HG03108 (cell line): ENCODE measurements at regions not wholly inside any gene's neighbourhood (a gene's known extent, or its start where the extent isn't known, plus 50 kb on each side); places are given as distances from the start of the nearest gene placed in this dataset.

ENCODE experiments used
- ATAC-seq: cut with Tn5 transposase; IDR thresholded peaks from one replicate; pipeline ENCODE4 v1.9.1; 2021; ENCODE audit warnings: moderate library complexity; ENCODE audit not compliant: unreplicated experiment

- ATAC-seq, result no peak
Measured at GRCh38 chr9:78781681-78782080, 484.8 kb downstream of the PSAT1 start.

GRCh38 chr9:78782234-78782633 is 485.3 kb downstream of the PSAT1 start:
- no peak for ATAC-seq

GRCh38 chr9:78782858-78783257 is 485.9 kb downstream of the PSAT1 start:
- no peak for ATAC-seq

- ATAC-seq, result no peak
Measured at GRCh38 chr9:78783743-78784142, 486.8 kb downstream of the PSAT1 start.

GRCh38 chr9:78786794-78787193 is 489.9 kb downstream of the PSAT1 start:
- ATAC-seq, result no peak

- ATAC-seq, result no peak
Measured at GRCh38 chr9:78788101-78788500, 491.2 kb downstream of the PSAT1 start.

GRCh38 chr9:78791779-78792178 is 494.9 kb downstream of the PSAT1 start:
- no peak for ATAC-seq

GRCh38 chr9:78792745-78793144 is 495.8 kb downstream of the PSAT1 start:
- no peak for ATAC-seq

GRCh38 chr9:78805771-78806170 is 508.8 kb downstream of the PSAT1 start:
- ATAC-seq, result no peak

- no peak for ATAC-seq
Measured at GRCh38 chr9:78806492-78807160, 509.7 kb downstream of the PSAT1 start.

GRCh38 chr9:78807286-78807685 is 510.4 kb downstream of the PSAT1 start:
- no peak for ATAC-seq

- ATAC-seq, result no peak
Measured at GRCh38 chr9:78808048-78808447, 511.1 kb downstream of the PSAT1 start.

- ATAC-seq, result no peak
Measured at GRCh38 chr9:78811622-78812276, 514.8 kb downstream of the PSAT1 start.

GRCh38 chr9:78812665-78813064 is 515.7 kb downstream of the PSAT1 start:
- no peak for ATAC-seq

- no peak for ATAC-seq
Measured at GRCh38 chr9:78813602-78814180, 516.8 kb downstream of the PSAT1 start.

- ATAC-seq, result no peak
Measured at GRCh38 chr9:78821126-78821822, 524.3 kb downstream of the PSAT1 start.

- no peak for ATAC-seq
Measured at GRCh38 chr9:78826527-78826926, 529.6 kb downstream of the PSAT1 start.

GRCh38 chr9:78828521-78828920 is 531.6 kb downstream of the PSAT1 start:
- no peak for ATAC-seq

- ATAC-seq, result no peak
Measured at GRCh38 chr9:78830301-78830700, 533.4 kb downstream of the PSAT1 start.

GRCh38 chr9:78831726-78832125 is 534.8 kb downstream of the PSAT1 start:
- ATAC-seq, result no peak

GRCh38 chr9:78835928-78836450 is 539.1 kb downstream of the PSAT1 start:
- no peak for ATAC-seq

- ATAC-seq, result no peak
Measured at GRCh38 chr9:78839252-78839651, 542.3 kb downstream of the PSAT1 start.
